ENCODE measurements at regions not wholly inside any gene's neighbourhood (a gene's known extent, or its start where the extent isn't known, plus 50 kb on each side); places are given as distances from the start of the nearest gene placed in this dataset.

DNA sequence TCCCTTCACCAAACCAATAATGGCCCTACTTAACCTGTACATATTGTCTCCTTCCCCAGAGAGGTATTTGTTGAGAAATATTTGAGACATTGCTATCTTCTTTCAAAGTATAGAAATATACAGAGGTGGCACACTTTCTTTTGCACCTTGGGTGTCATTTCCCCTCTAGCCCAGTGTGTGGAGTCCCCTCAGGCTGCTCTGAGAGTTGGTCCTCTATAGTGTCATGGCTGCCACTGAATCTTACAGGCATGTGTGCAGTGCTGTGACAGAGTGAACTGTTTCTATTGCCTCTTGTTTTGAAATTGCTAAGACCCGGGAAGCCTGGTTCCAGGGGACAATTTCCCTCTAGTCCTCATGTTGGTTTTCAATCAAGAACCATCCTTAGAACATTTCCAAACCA, 140.2 kb upstream of the KCNJ6 start:
- Histone ChIP-seq H3K36me3 (no peaks in the 10 kb centered on the region), H3K27me3 (no peaks in the 10 kb centered on the region), H3K9me3 (no peaks in the 10 kb centered on the region), H3K4me1 (ENCODE audit: insufficient read depth) (no peaks in the 10 kb centered on the region), H3K4me3 (no peak overlapping the region), H3K27ac (no peak overlapping the region)
- WGBS, 3 donors: 74 to 85% (median 75%) methylated on average over 1 of the region's 1 CpG
- TF ChIP-seq, protein P1, sequence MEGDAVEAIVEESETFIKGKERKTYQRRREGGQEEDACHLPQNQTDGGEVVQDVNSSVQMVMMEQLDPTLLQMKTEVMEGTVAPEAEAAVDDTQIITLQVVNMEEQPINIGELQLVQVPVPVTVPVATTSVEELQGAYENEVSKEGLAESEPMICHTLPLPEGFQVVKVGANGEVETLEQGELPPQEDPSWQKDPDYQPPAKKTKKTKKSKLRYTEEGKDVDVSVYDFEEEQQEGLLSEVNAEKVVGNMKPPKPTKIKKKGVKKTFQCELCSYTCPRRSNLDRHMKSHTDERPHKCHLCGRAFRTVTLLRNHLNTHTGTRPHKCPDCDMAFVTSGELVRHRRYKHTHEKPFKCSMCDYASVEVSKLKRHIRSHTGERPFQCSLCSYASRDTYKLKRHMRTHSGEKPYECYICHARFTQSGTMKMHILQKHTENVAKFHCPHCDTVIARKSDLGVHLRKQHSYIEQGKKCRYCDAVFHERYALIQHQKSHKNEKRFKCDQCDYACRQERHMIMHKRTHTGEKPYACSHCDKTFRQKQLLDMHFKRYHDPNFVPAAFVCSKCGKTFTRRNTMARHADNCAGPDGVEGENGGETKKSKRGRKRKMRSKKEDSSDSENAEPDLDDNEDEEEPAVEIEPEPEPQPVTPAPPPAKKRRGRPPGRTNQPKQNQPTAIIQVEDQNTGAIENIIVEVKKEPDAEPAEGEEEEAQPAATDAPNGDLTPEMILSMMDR (IDR thresholded peaks at IDR 0.05): no peak
- TF ChIP-seq POLR2A (IDR thresholded peaks at IDR 0.05) (no peak), EP300 (IDR thresholded peaks at IDR 0.05) (no peak)
- intact Hi-C loops (cut with DNase I): no loop called here
- DNase-seq: no peak

DNA sequence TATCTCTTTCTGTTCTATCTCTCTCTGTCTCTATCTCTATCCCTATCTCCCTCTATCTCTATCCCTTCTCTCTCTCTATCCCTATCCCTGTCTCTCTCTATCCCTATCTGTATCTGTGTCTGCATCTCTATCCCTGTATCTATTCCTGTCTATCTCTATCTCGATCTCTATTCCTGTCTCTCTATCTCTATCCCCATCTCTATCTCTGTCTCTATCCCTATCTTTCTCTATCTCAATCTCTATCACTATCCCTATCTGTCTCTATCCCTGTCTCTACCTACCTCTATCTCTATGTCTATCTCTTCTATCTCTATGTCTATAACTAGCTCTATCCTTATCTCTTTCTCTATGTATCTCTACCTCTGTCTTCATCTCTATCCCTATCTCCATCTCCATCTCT, 141.4 kb upstream of the KCNJ6 start:
- Histone ChIP-seq H3K27me3 (no peaks in the 10 kb centered on the region), H3K36me3 (no peaks in the 10 kb centered on the region), H3K4me1 (ENCODE audit: insufficient read depth) (no peaks in the 10 kb centered on the region), H3K27ac (no peak overlapping the region), H3K9me3 (no peaks in the 10 kb centered on the region), H3K4me3 (no peak overlapping the region)
- TF ChIP-seq, protein P1 (IDR thresholded peaks at IDR 0.05): no peak
- TF ChIP-seq EP300 (IDR thresholded peaks at IDR 0.05): no peak
- no peak for TF ChIP-seq POLR2A (IDR thresholded peaks at IDR 0.05)
- 80 to 92% (median 89%) methylated on average over 1 of the region's 1 CpG for WGBS, 3 donors
- intact Hi-C loops (cut with DNase I): no loop called here
- DNase-seq: no peak

DNA sequence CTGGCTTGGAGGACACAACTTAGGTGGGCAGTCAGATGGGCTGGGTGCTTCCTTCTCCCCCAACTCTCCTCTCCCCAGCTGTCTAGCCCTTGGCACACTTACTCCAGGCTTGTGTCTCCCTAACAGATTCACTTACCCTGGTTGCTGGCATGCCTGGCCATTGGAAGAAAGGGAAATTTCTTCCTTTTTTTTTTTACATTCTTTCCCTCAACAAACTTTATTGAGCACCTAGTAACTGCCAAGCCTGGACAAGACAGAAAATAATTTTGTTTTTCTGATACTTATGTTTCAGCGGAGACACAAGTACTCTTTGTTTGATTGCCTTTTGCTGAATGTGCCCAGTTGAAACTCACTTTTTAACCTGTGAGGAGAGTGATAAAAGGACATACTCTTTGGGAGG, 144.3 kb upstream of the KCNJ6 start:
- 86 to 97% (median 92%) methylated on average over 1 of the region's 1 CpG for WGBS, 3 donors
- Histone ChIP-seq H3K27ac (no peak overlapping the region), H3K27me3 (no peaks in the 10 kb centered on the region), H3K36me3 (no peaks in the 10 kb centered on the region), H3K9me3 (no peaks in the 10 kb centered on the region), H3K4me1 (ENCODE audit: insufficient read depth) (no peaks in the 10 kb centered on the region), H3K4me3 (no peak overlapping the region)
- TF ChIP-seq EP300 (IDR thresholded peaks at IDR 0.05): no peak
- no peak for TF ChIP-seq POLR2A (IDR thresholded peaks at IDR 0.05)
- TF ChIP-seq, protein P1 (IDR thresholded peaks at IDR 0.05): no peak
- DNase-seq: no peak
- intact Hi-C loops (cut with DNase I): no loop called here

DNA sequence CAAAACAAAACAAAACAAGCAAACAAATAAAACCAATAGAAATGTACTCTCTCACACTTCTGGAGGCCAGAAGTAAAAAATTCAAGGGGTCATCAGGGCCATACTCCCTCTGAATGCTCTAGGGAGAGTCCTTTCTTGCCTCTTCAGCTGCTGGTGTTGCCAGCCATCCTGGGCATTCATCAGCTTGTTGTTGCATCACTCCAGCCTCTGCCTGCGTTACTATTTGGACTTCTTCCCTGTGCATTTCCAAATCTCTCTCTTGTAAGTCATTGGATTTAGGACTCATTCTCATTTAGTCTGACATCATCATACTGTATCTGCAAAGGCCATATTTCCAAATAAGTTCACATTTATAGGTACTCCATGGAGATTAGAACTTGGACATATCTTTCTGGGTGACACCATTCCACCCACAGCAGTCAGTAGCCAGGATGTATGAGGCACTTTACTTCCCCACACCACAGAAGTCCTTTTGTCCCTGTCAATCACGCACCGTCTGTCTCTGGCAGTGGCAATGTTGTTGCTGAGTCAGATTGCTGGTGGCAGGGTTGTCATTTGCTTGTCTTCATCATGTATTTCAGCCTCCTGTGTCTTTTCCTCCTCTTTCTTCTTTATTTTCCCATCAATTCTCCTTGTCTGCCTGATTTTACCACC, 151.0 kb upstream of the KCNJ6 start:
- Histone ChIP-seq H3K4me1 (ENCODE audit: insufficient read depth) (no peaks in the 10 kb centered on the region), H3K36me3 (no peaks in the 10 kb centered on the region), H3K27ac (no peak overlapping the region), H3K4me3 (no peak overlapping the region), H3K9me3 (no peaks in the 10 kb centered on the region), H3K27me3 (no peaks in the 10 kb centered on the region)
- DNase-seq: no peak
- TF ChIP-seq EP300 (IDR thresholded peaks at IDR 0.05): no peak
- TF ChIP-seq, protein P1 (IDR thresholded peaks at IDR 0.05): no peak
- no peak for TF ChIP-seq POLR2A (IDR thresholded peaks at IDR 0.05)
- intact Hi-C loops (cut with DNase I): no loop called here
- 79 to 83% (median 82%) methylated on average over 3 of the region's 3 CpGs for WGBS, 3 donors
